ENCODE measurements at regions not wholly inside any gene's neighbourhood (a gene's known extent, or its start where the extent isn't known, plus 50 kb on each side); places are given as distances from the start of the nearest gene placed in this dataset.

- no peaks in the 10 kb centered on the region for H3K27me3 ChIP-seq (ENCODE audit: control insufficient read depth in 2 of 2, insufficient read depth in 2 of 2, low read length in 2 of 2)
- TF ChIP-seq CTCF (IDR thresholded peaks at IDR 0.05; ENCODE audit: extremely low read depth in 1 of 2, insufficient read depth in 1 of 2, low read depth in 1 of 2, low read length in 2 of 2) (no peak), POLR2AphosphoS5 (IDR thresholded peaks at IDR 0.05; ENCODE audit: insufficient read depth, low read depth, low read length) (no peak), JUN (IDR thresholded peaks at IDR 0.05; ENCODE audit: borderline replicate concordance, insufficient read depth, insufficient read length, low read depth) (no peak), FOS (IDR thresholded peaks at IDR 0.05; ENCODE audit: borderline replicate concordance, insufficient read depth, low read length) (no peak), MYC (IDR thresholded peaks at IDR 0.05; ENCODE audit: low read depth, low read length) (no peak), GATA2 (IDR thresholded peaks at IDR 0.05; ENCODE audit: insufficient read depth, insufficient read length, low read depth, low read length) (no peak), POLR2A (IDR thresholded peaks at IDR 0.05; ENCODE audit: low read depth, low read length) (no peak), EZH2 (IDR thresholded peaks at IDR 0.05; ENCODE audit: borderline replicate concordance, low read depth, low read length, severe bottlenecking) (no peak)
- TF ChIP-seq, protein P1, sequence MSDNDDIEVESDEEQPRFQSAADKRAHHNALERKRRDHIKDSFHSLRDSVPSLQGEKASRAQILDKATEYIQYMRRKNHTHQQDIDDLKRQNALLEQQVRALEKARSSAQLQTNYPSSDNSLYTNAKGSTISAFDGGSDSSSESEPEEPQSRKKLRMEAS (IDR thresholded peaks at IDR 0.05; ENCODE audit: insufficient read depth, insufficient read length), result no peak
- H2AFZ ChIP-seq (ENCODE audit: low read depth, low read length), result no peak overlapping the region
- no peak for DNase-seq (ENCODE audit: low read depth, low spot score)
- H3K4me1 ChIP-seq (ENCODE audit: control insufficient read depth, extremely low read depth, insufficient read depth, low read length), result no peaks in the 10 kb centered on the region
- H3K27ac ChIP-seq (ENCODE audit: insufficient read depth, low read depth, low read length), result no peak overlapping the region
- H4K20me1 ChIP-seq (replicated peaks; ENCODE audit: control insufficient read depth, extremely low read depth, insufficient read depth, low read length), result no peaks in the 10 kb centered on the region
- H3K9me1 ChIP-seq (replicated peaks; ENCODE audit: control insufficient read depth, extremely low read depth, insufficient read depth, low read length), result no peaks in the 10 kb centered on the region
- dilution Hi-C loops (cut with MboI; ENCODE audit: extremely low pct_ligation_motif_present, low sequenced_read_pairs) (no loop called here), intact Hi-C loops (cut with micrococcal nuclease) (no loop called here)
- no peak overlapping the region for H3K4me3 ChIP-seq (replicated peaks in 1 of 3; ENCODE audit: insufficient read depth in 1 of 3, low read depth in 1 of 3, low read length in 3 of 3)
- POLR2A ChIA-PET, result no interaction called here
- no peak overlapping the region for H3K9ac ChIP-seq (replicated peaks; ENCODE audit: extremely low read depth, insufficient read depth, low read length)
- no peaks in the 10 kb centered on the region for H3K36me3 ChIP-seq (ENCODE audit: control insufficient read depth in 2 of 2, extremely low read depth in 1 of 2, insufficient read depth in 2 of 2, low read length in 2 of 2)
- peaks cover 3% of the 10 kb centered on the region for H3K9me3 ChIP-seq (replicated peaks; ENCODE audit: control insufficient read depth, insufficient read depth, low read length)
- CTCF ChIA-PET, result no interaction called here
- no peaks in the 10 kb centered on the region for H3K79me2 ChIP-seq (ENCODE audit: control insufficient read depth, insufficient read depth, low read length)
- no peak overlapping the region for H3K4me2 ChIP-seq (ENCODE audit: insufficient read depth, low read length)
- BruUV-seq (replicated peaks), result no TSS peak
- FAIRE-seq, result no peak
Measured at GRCh38 chr9:103483471-103484096, 488.5 kb downstream of the CYLC2 start.
